K562 (cell line): ENCODE measurements at regions not wholly inside any gene's neighbourhood (a gene's known extent, or its start where the extent isn't known, plus 50 kb on each side); places are given as distances from the start of the nearest gene placed in this dataset.

ENCODE experiments used
- CREB1 ChIP-seq, 2 experiments: sonication (generic) in 1 of 2; formaldehyde crosslinking in 1 of 2; IDR thresholded peaks; 2 replicates each; pipeline versions ENCODE4 v1.6.1 to v1.8.0; 2012 to 2022; ENCODE audit warnings: inconsistent platforms in 1 of 2, mild to moderate bottlenecking in 1 of 2, missing genetic modification reagents in 1 of 2, moderate library complexity in 1 of 2
- FOXM1 ChIP-seq, 2 experiments: fragments of 450-650 bp in 1 of 2; sonication (generic) in 1 of 2; formaldehyde crosslinking in 1 of 2; IDR thresholded peaks; 2 replicates each; pipeline versions ENCODE4 v1.6.1 to v1.9.0; 2017 to 2022; ENCODE audit warnings: low read depth in 2 of 2, mild to moderate bottlenecking in 2 of 2, missing genetic modification reagents in 1 of 2, moderate library complexity in 1 of 2
- HNRNPK ChIP-seq: fragments of 200-400 bp; formaldehyde crosslinking; IDR thresholded peaks from one replicate; pipeline ENCODE4 v1.6.1; 2018; ENCODE audit warnings: mild to moderate bottlenecking, low read depth, low read length; ENCODE audit not compliant: poor library complexity, severe bottlenecking
- LARP7 ChIP-seq: fragments of 450-650 bp; IDR thresholded peaks from 2 replicates; pipeline ENCODE4 v1.6.1; 2016
- MAFF ChIP-seq: IDR thresholded peaks from 2 replicates; pipeline ENCODE4 v1.6.1; 2012; ENCODE audit warnings: low read length, improper control_type of control experiment
- MCM7 ChIP-seq, 2 experiments: fragments of 450-650 bp; IDR thresholded peaks; 2 replicates each; pipeline ENCODE4 v1.6.1; 2016 to 2018
- PTTG1 ChIP-seq: fragments of 450-650 bp; IDR thresholded peaks from 2 replicates; pipeline ENCODE4 v1.6.1; 2016; ENCODE audit warnings: low read depth, mild to moderate bottlenecking, missing genetic modification characterization, missing compliant biosample characterization
- TRIM25 ChIP-seq: fragments of 450-650 bp; IDR thresholded peaks from 2 replicates; pipeline ENCODE4 v1.7.0; 2016; ENCODE audit warnings: borderline replicate concordance
- ZBTB1 ChIP-seq: sonication (generic); formaldehyde crosslinking; IDR thresholded peaks from 2 replicates; pipeline ENCODE4 v1.8.1; 2023; ENCODE audit warnings: missing genetic modification reagents, low read depth, mild to moderate bottlenecking, borderline replicate concordance
- ZBTB26 ChIP-seq: fragments of 450-650 bp; formaldehyde crosslinking; IDR thresholded peaks from 2 replicates; pipeline ENCODE4 v1.4.0; 2022; ENCODE audit warnings: missing genetic modification characterization
- ZNF143 ChIP-seq: sonication (generic); formaldehyde crosslinking; IDR thresholded peaks from 2 replicates; pipeline ENCODE4 v1.9.0; 2022; ENCODE audit warnings: mild to moderate bottlenecking, missing genetic modification reagents
- ZNF175 ChIP-seq: fragments of 200-800 bp; sonication (Bioruptor generic); IDR thresholded peaks from 2 replicates; pipeline ENCODE4 v1.6.1; 2016; ENCODE audit warnings: low read depth, mild to moderate bottlenecking, missing genetic modification characterization, missing compliant biosample characterization
- ZNF589 ChIP-seq: fragments of 200-800 bp; sonication (Bioruptor generic); IDR thresholded peaks from 2 replicates; pipeline ENCODE4 v1.6.1; 2016; ENCODE audit warnings: low read depth, missing genetic modification characterization, missing compliant biosample characterization
- ZNF707 ChIP-seq: fragments of 250-450 bp; sonication (Bioruptor Pico); conservative IDR thresholded peaks from 2 replicates; pipeline ENCODE4 v1.8.0; 2022; ENCODE audit warnings: inconsistent platforms, mild to moderate bottlenecking, moderate library complexity

- TF ChIP-seq ZNF707 (CRISPR knock-in tag): no peak
- no peak for TF ChIP-seq MAFF
- no peak for TF ChIP-seq PTTG1 (tag)
- TF ChIP-seq CREB1 (IDR thresholded peaks at IDR 0.05): no peak
- no peak for TF ChIP-seq CREB1 (CRISPR knock-in tag; IDR thresholded peaks at IDR 0.05)
- TF ChIP-seq MCM7 (IDR thresholded peaks at IDR 0.05): no peak
- no peak for TF ChIP-seq TRIM25
- TF ChIP-seq ZNF589 (CRISPR knock-in tag): no peak
- TF ChIP-seq HNRNPK: no peak
- TF ChIP-seq ZNF175 (CRISPR knock-in tag): no peak
- TF ChIP-seq LARP7: no peak
- no peak for TF ChIP-seq FOXM1 (IDR thresholded peaks at IDR 0.05; ENCODE audit: low read depth)
- no peak for TF ChIP-seq FOXM1 (CRISPR knock-in tag; IDR thresholded peaks at IDR 0.05; ENCODE audit: low read depth)
- TF ChIP-seq ZBTB26 (CRISPR knock-in tag): no peak
- no peak for TF ChIP-seq ZBTB1
- TF ChIP-seq ZNF143 (CRISPR knock-in tag): no peak
Observed at GRCh38 chr3:134302674-134303073, 52.0 kb upstream of the RYK start.
